Psoas muscle (tissue), 7 donors: ENCODE measurements at regions not wholly inside any gene's neighbourhood (a gene's known extent, or its start where the extent isn't known, plus 50 kb on each side); places are given as distances from the start of the nearest gene placed in this dataset.

Source experiments
- ATAC-seq, 4 donors: fragments of 200-7000 bp; cut with Tn5 transposase; one replicate each; pipeline ENCODE4 v1.9.1; 2020; ENCODE audit warnings: moderate library complexity in 3 of 4, mild to moderate bottlenecking in 2 of 4
- DNase-seq, 2 donors: peaks; one replicate each; pipeline ENCODE4 v3.0.0-alpha.2; 2020
- H3K27ac ChIP-seq: fragments of 200-600 bp; one replicate; pipeline ENCODE4 v1.8.0; 2022
- H3K27me3 ChIP-seq, 3 donors: fragments of 200-600 bp in 1 of 3; one replicate each; pipeline versions ENCODE4 v1.6.1 to v1.8.0; 2013 to 2022; ENCODE audit warnings: low read length in 2 of 3, mild to moderate bottlenecking in 2 of 3, moderate library complexity in 1 of 3; ENCODE audit not compliant: insufficient read depth in 3 of 3
- H3K36me3 ChIP-seq, 2 donors: fragments of 200-600 bp in 1 of 2; one replicate each; pipeline versions ENCODE4 v1.6.1 to v1.8.0; 2013 to 2022; ENCODE audit warnings: low read depth in 1 of 2, mild to moderate bottlenecking in 1 of 2, moderate library complexity in 1 of 2; ENCODE audit not compliant: insufficient read depth in 1 of 2
- H3K4me1 ChIP-seq: fragments of 200-600 bp; one replicate; pipeline ENCODE4 v1.8.0; 2022
- H3K4me3 ChIP-seq: fragments of 200-600 bp; one replicate; pipeline ENCODE4 v1.8.0; 2022; ENCODE audit warnings: mild to moderate bottlenecking
- H3K9me3 ChIP-seq: fragments of 200-600 bp; one replicate; pipeline ENCODE4 v1.8.0; 2022
- WGBS, 3 donors: extraction: QIAGEN DNeasy Blood & Tissue Kit; methylation state at CpG; one replicate each; pipeline versions ENCODE4 v1.1.6 to v1.1.7; 2013; 5-methylcytosine and 5-hydroxymethylcytosine counted together
- intact Hi-C, 2 donors: fragments of 100-400 bp; cut with DNase I; formaldehyde crosslinking; loops; one replicate each; pipeline versions ENCODE4 v1.11.0 to v1.14.2; 2022
- TF ChIP-seq, protein P1 (sequence below): fragments of 200-600 bp; IDR thresholded peaks from one replicate; pipeline ENCODE4 v1.8.0; 2022; ENCODE audit warnings: antibody characterized with exemption
- donor health status: healthy with polysubstance abuse.
- donor health status: DM: no; HTN: no; CAD: no; lungs with moderate emphysema.
- donor health status: Bipolar disorder and iron deficiency.
- donor health status: healthy.
- donor health status: DM: yes; HTN: yes; CAD: no.
- donor health status: DM: no; HTN: no; CAD: no.
- donor health status: DM: yes; HTN: yes; CAD: no.

GRCh38 chr1:182217967-182218366 is 156.5 kb upstream of the ZNF648 start:
- TF ChIP-seq, protein P1, sequence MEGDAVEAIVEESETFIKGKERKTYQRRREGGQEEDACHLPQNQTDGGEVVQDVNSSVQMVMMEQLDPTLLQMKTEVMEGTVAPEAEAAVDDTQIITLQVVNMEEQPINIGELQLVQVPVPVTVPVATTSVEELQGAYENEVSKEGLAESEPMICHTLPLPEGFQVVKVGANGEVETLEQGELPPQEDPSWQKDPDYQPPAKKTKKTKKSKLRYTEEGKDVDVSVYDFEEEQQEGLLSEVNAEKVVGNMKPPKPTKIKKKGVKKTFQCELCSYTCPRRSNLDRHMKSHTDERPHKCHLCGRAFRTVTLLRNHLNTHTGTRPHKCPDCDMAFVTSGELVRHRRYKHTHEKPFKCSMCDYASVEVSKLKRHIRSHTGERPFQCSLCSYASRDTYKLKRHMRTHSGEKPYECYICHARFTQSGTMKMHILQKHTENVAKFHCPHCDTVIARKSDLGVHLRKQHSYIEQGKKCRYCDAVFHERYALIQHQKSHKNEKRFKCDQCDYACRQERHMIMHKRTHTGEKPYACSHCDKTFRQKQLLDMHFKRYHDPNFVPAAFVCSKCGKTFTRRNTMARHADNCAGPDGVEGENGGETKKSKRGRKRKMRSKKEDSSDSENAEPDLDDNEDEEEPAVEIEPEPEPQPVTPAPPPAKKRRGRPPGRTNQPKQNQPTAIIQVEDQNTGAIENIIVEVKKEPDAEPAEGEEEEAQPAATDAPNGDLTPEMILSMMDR = no peak
- no peaks in the 10 kb centered on the region for H3K36me3 ChIP-seq
- DNase-seq = no peak

DNA sequence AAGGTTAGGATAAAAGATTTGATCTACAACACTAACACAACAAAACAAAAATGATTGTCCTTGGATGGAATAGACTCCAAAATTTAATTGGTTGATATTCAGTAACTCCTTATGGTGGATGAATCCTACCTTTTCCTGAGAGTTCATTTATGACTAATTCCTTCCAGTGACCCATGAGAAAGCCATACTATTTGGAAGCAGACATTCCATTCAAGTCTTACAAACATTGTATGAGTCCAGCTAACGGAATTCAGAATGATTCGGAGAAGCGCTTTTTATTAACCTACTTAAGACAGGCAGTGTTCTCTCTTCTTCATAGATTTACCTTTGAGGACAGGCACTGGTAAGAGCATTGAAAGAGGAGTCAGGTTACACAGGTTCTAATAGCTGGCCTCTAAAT is 155.6 kb upstream of the ZNF648 start:
- Histone ChIP-seq H3K4me3 (no peak overlapping the region), H3K36me3 (no peaks in the 10 kb centered on the region), H3K9me3 (peaks cover 5% of the 10 kb centered on the region), H3K27me3 (no peaks in the 10 kb centered on the region), H3K4me1 (no peaks in the 10 kb centered on the region), H3K27ac (no peak overlapping the region)
- intact Hi-C loops = no loop called here
- DNase-seq = no peak
- no peak for ATAC-seq
- 96 to 98% (median 97%) methylated on average over 3 of the region's 3 CpGs for WGBS, 3 donors
- TF ChIP-seq, protein P1 = no peak

More at GRCh38 chr1:182217967-182218366, 156.5 kb upstream of the ZNF648 start:
- ATAC-seq = no peak
- H3K27me3 ChIP-seq = no peaks in the 10 kb centered on the region
- 75 to 100% (median 100%) methylated on average over 2 of the region's 2 CpGs for WGBS, 3 donors
- no peaks in the 10 kb centered on the region for H3K4me1 ChIP-seq
- no peak overlapping the region for H3K4me3 ChIP-seq
- H3K27ac ChIP-seq = no peak overlapping the region
- intact Hi-C loops = no loop called here
- peaks cover 5% of the 10 kb centered on the region for H3K9me3 ChIP-seq

GRCh38 chr1:182215764-182216163 is 154.3 kb upstream of the ZNF648 start:
- no peak overlapping the region for H3K4me3 ChIP-seq
- H3K36me3 ChIP-seq = no peaks in the 10 kb centered on the region
- TF ChIP-seq, protein P1 = no peak
- no peaks in the 10 kb centered on the region for H3K27me3 ChIP-seq
- no peak overlapping the region for H3K27ac ChIP-seq
- DNase-seq (no peak), ATAC-seq (no peak)
- intact Hi-C loops = no loop called here
- H3K9me3 ChIP-seq = no peaks in the 10 kb centered on the region
- no peaks in the 10 kb centered on the region for H3K4me1 ChIP-seq

DNA sequence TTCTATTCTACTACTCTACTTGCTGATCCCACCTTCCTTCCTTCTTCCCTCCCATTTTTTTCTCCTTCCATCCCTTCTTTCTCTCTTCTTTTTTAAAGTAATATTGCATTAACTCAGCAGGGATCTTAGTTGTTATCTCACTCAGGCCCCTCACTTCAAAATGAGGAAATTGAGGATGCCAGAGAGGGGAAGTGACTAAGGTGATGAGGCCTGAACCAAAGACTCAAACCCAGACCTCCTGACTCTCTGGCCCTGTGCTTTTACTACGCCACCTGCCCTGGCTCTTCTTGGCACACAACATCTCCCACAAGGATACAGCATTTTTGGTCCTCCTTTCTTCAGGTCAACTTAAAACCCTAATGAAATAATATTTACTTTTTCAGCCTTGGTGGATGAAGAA is 151.7 kb upstream of the ZNF648 start:
- Histone ChIP-seq H3K27me3 (no peaks in the 10 kb centered on the region), H3K4me1 (peaks cover 7% of the 10 kb centered on the region), H3K4me3 (no peak overlapping the region), H3K9me3 (no peaks in the 10 kb centered on the region), H3K27ac (no peak overlapping the region), H3K36me3 (no peaks in the 10 kb centered on the region)
- TF ChIP-seq, protein P1 = no peak
- intact Hi-C loops = no loop called here
- 96 to 100% (median 96%) methylated on average over 1 of the region's 1 CpG for WGBS, 3 donors
- ATAC-seq = no peak
- DNase-seq = no peak

DNA sequence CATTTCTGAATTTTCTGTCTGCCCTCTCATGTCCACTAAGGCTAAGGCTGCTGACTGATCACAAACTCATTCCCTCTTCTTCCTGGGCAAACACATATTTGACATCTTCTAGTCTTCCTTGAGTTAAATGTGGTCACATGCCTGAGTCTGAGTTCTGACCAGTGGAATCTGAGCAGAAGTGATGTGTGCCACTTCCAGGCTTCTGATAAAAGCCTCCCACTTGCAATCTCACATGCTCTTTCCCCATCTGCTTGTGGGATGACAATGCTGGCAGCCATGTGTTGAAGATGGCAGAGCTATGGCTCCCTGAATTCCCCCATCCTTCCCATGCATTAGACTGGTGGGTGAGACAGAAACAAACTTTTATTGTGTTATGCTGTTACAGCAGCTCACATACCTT is 149.9 kb upstream of the ZNF648 start:
- TF ChIP-seq, protein P1 = no peak
- Histone ChIP-seq H3K27ac (no peak overlapping the region), H3K27me3 (no peaks in the 10 kb centered on the region), H3K4me3 (no peak overlapping the region), H3K9me3 (no peaks in the 10 kb centered on the region), H3K4me1 (peaks cover 25% of the 10 kb centered on the region), H3K36me3 (no peaks in the 10 kb centered on the region)
- intact Hi-C loops = no loop called here
- DNase-seq = no peak
- ATAC-seq = no peak
